ENCODE measurements at regions not wholly inside any gene's neighbourhood (a gene's known extent, or its start where the extent isn't known, plus 50 kb on each side); places are given as distances from the start of the nearest gene placed in this dataset.
"Not testable (repeated sequence)": the region's sequence is repeated elsewhere in the genome, so short reads cannot be mapped to it uniquely, and the experiment has no call there.

GRCh38 chr7:47074702-47075153 is 507.2 kb downstream of the TNS3 start:
- H3K4me3 ChIP-seq (ENCODE audit: low read depth, low read length) = no peak overlapping the region
- no peak for DNase-seq (ENCODE audit: low read depth)
- TF ChIP-seq CTCF (IDR thresholded peaks at IDR 0.05; ENCODE audit: control insufficient read depth, extremely low read depth, insufficient read depth) = no peak

GRCh38 chr7:47073284-47073683 is 508.6 kb downstream of the TNS3 start:
- no peak for DNase-seq (ENCODE audit: low read depth)
- no peak for TF ChIP-seq CTCF (IDR thresholded peaks at IDR 0.05; ENCODE audit: control insufficient read depth, extremely low read depth, insufficient read depth)
- no peak overlapping the region for H3K4me3 ChIP-seq (ENCODE audit: low read depth, low read length)

DNA sequence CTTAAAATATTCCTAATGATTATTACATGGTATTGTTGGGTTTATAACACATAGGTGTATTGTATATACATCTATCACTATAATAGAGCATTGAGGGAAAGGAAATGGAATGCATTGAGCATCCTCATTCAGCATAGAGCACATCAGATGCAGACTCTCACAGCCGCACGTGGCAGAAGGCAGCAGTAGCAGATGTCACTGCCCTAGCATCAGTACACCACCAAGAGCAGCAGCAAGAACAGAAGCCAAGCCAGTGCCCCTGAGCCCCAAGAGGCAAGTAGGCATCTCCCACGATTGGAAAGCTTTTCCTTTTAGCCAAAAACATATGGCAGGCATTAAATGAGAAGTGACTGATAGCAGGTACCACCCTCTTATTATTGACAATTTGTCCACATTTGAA is 510.0 kb downstream of the TNS3 start:
- no peak for TF ChIP-seq CTCF (IDR thresholded peaks at IDR 0.05; ENCODE audit: control insufficient read depth, extremely low read depth, insufficient read depth)
- no peak for DNase-seq (ENCODE audit: low read depth)
- H3K4me3 ChIP-seq (ENCODE audit: low read depth, low read length) = no peak overlapping the region

DNA sequence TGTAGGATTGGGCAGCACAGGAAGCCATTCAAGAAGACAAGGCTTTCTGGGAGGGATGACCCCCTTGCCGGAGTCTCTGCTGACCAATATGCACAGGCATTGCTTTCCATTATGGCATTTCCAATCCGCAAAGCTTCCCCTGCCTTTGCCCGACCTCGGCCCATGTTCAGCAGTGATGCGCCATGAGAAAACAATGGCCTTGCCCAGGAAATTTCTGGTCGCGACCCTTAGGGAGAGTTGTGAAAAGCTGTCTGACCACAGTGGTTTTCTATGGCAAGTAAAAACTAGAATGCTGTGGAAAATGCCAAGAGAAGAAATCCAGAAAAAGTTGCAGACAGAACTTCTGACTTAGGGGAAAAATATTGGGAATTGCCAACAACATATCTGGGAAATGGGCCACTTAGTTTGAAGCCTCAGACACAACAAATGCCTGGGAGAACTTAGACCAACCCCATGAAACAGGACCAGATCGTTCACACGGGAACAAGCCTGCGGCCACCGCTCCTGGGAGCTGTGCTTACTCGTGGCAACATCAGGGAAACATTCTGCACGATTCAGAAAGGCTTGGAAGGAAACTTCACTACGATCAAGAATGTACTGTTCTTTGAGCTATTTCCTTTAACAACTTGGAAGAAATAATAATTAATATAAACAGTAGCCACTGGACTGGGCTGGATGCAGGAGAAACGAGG is 512.4 kb downstream of the TNS3 start:
- no peak for DNase-seq (ENCODE audit: low read depth)
- no peak overlapping the region for H3K4me3 ChIP-seq (ENCODE audit: low read depth, low read length)
- no peak for TF ChIP-seq CTCF (IDR thresholded peaks at IDR 0.05; ENCODE audit: control insufficient read depth, extremely low read depth, insufficient read depth)

GRCh38 chr7:47066976-47067614 is 514.8 kb downstream of the TNS3 start:
- TF ChIP-seq CTCF (IDR thresholded peaks at IDR 0.05; ENCODE audit: control insufficient read depth, extremely low read depth, insufficient read depth) = no peak
- DNase-seq (ENCODE audit: low read depth) = no peak

GRCh38 chr7:47056731-47057130 is 525.2 kb downstream of the TNS3 start:
- no peak for DNase-seq (ENCODE audit: low read depth)
- no peak overlapping the region for H3K4me3 ChIP-seq (ENCODE audit: low read depth, low read length)
- no peak for TF ChIP-seq CTCF (IDR thresholded peaks at IDR 0.05; ENCODE audit: control insufficient read depth, extremely low read depth, insufficient read depth)

More at GRCh38 chr7:47066976-47067614, 514.8 kb downstream of the TNS3 start:
- no peak overlapping the region for H3K4me3 ChIP-seq (ENCODE audit: low read depth, low read length)

GRCh38 chr7:47052541-47053208 is 529.2 kb downstream of the TNS3 start:
- H3K4me3 ChIP-seq (ENCODE audit: low read depth, low read length); DNase-seq (ENCODE audit: low read depth): not testable (repeated sequence)
